Natural killer cell (primary cell): ENCODE measurements at regions not wholly inside any gene's neighbourhood (a gene's known extent, or its start where the extent isn't known, plus 50 kb on each side); places are given as distances from the start of the nearest gene placed in this dataset.

ENCODE experiments used
- ATAC-seq, 3 donors: fragments of 150-1000 bp in 2 of 3; fragments of 200-7000 bp in 1 of 3; cut with Tn5 transposase; 1 replicate in 1 of 3; 2 replicates in 2 of 3; pipeline ENCODE4 v1.10.0; 2021; ENCODE audit warnings: mild to moderate bottlenecking in 2 of 3, moderate library complexity in 2 of 3
- DNase-seq, 2 donors: peaks; one replicate each; pipeline versions ENCODE4 v3.0.0 to v3.0.0-alpha.2; 2013 to 2021; ENCODE audit warnings: mixed read lengths in 1 of 2
- H3K27ac ChIP-seq: one replicate; pipeline ENCODE4 v1.5.1; 2013; ENCODE audit warnings: mild to moderate bottlenecking, low read length
- H3K27me3 ChIP-seq: one replicate; pipeline ENCODE4 v1.6.1; 2013; ENCODE audit warnings: low read length; ENCODE audit not compliant: control insufficient read depth, insufficient read depth
- H3K36me3 ChIP-seq: one replicate; pipeline ENCODE4 v1.6.1; 2013; ENCODE audit warnings: low read length; ENCODE audit not compliant: control insufficient read depth, insufficient read depth
- H3K4me1 ChIP-seq: one replicate; pipeline ENCODE4 v1.6.1; 2013; ENCODE audit warnings: low read length; ENCODE audit not compliant: control insufficient read depth, insufficient read depth
- H3K4me3 ChIP-seq: one replicate; pipeline ENCODE4 v1.5.1; 2013; ENCODE audit warnings: low read length
- H3K9me3 ChIP-seq: one replicate; pipeline ENCODE4 v1.6.1; 2013; ENCODE audit warnings: low read length; ENCODE audit not compliant: control insufficient read depth, insufficient read depth
- H3K27ac Mint-ChIP-seq, 2 donors: one replicate each; pipeline ENCODE4 v1.8.0; 2022; ENCODE audit warnings: mild to moderate bottlenecking in 2 of 2, mixed read lengths in 2 of 2, moderate library complexity in 1 of 2
- H3K27me3 Mint-ChIP-seq, 2 donors: one replicate each; pipeline ENCODE4 v1.8.0; 2022; ENCODE audit warnings: low read depth in 2 of 2, mixed read lengths in 2 of 2
- H3K36me3 Mint-ChIP-seq: one replicate; pipeline ENCODE4 v1.8.0; 2022; ENCODE audit warnings: mixed read lengths
- H3K4me1 Mint-ChIP-seq, 2 donors: one replicate each; pipeline ENCODE4 v1.8.0; 2022; ENCODE audit warnings: mixed read lengths in 2 of 2
- H3K4me3 Mint-ChIP-seq: one replicate; pipeline ENCODE4 v1.8.0; 2022; ENCODE audit warnings: mild to moderate bottlenecking, moderate library complexity, mixed read lengths
- H3K9me3 Mint-ChIP-seq, 2 donors: one replicate each; pipeline ENCODE4 v1.8.0; 2022; ENCODE audit warnings: mixed read lengths in 2 of 2
- CTCF ChIP-seq: fragments of 200-600 bp; IDR thresholded peaks from one replicate; pipeline ENCODE4 v1.8.0; 2022; ENCODE audit warnings: antibody characterized with exemption
- WGBS: methylation state at CpG from one replicate; pipeline ENCODE4 v1.1.7; 2013; ENCODE audit warnings: missing lambda C conversion rate; ENCODE audit not compliant: insufficient coverage; 5-methylcytosine and 5-hydroxymethylcytosine counted together
- intact Hi-C: fragments of 100-400 bp; cut with micrococcal nuclease; formaldehyde crosslinking; loops from one replicate; pipeline ENCODE4 v1.14.2; 2022

GRCh38 chr1:17994046-17994445 is 113.6 kb upstream of the IGSF21 start:
- Mint-ChIP-seq H3K27me3 (peaks cover 0 to 5% of the 10 kb centered on the region in 2 donors), H3K4me3 (no peak overlapping the region), H3K4me1 (no peaks in the 10 kb centered on the region), H3K36me3 (no peaks in the 10 kb centered on the region), H3K9me3 (no peaks in the 10 kb centered on the region), H3K27ac (no peak overlapping the region)
- intact Hi-C loops = no loop called here
- Histone ChIP-seq H3K4me3 (no peak overlapping the region), H3K36me3 (no peaks in the 10 kb centered on the region), H3K4me1 (no peaks in the 10 kb centered on the region), H3K27me3 (no peaks in the 10 kb centered on the region), H3K27ac (no peak overlapping the region), H3K9me3 (no peaks in the 10 kb centered on the region)
- DNase-seq = no peak
- no peak for ATAC-seq
- WGBS = 89% methylated on average over 5 of the region's 5 CpGs
- TF ChIP-seq CTCF = no peak

DNA sequence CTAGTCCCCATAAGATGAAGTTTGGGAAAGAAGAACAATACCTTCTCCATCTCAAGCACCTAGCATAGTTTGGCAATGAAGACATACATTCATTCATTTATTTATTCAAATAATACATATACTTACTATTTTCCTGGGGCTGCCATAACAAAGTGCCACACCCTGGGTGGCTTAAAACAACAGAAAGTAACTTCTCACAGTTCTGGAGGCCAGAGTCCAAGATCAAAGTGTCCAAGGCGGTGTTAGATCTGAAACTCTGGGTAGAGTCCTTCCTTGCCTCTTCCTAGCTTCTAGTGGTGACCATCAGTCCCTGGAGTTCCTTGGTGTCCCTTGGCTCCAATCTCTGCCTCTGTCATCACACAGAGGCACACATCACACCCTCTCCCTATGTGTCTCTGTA is 112.1 kb upstream of the IGSF21 start:
- H3K4me3 ChIP-seq = no peak overlapping the region
- no peaks in the 10 kb centered on the region for H3K36me3 ChIP-seq
- H3K4me1 Mint-ChIP-seq = no peaks in the 10 kb centered on the region
- H3K27ac Mint-ChIP-seq = no peak overlapping the region
- H3K27me3 Mint-ChIP-seq = peaks cover 3 to 5% of the 10 kb centered on the region in 2 donors
- H3K27me3 ChIP-seq = no peaks in the 10 kb centered on the region
- no peaks in the 10 kb centered on the region for H3K36me3 Mint-ChIP-seq
- no peaks in the 10 kb centered on the region for H3K4me1 ChIP-seq
- H3K9me3 Mint-ChIP-seq = no peaks in the 10 kb centered on the region
- H3K4me3 Mint-ChIP-seq = no peak overlapping the region
- ATAC-seq = no peak
- H3K9me3 ChIP-seq = no peaks in the 10 kb centered on the region
- DNase-seq = no peak
- WGBS = 89% methylated on average over 1 of the region's 1 CpG
- no peak overlapping the region for H3K27ac ChIP-seq
- no peak for TF ChIP-seq CTCF
- intact Hi-C loops = no loop called here

DNA sequence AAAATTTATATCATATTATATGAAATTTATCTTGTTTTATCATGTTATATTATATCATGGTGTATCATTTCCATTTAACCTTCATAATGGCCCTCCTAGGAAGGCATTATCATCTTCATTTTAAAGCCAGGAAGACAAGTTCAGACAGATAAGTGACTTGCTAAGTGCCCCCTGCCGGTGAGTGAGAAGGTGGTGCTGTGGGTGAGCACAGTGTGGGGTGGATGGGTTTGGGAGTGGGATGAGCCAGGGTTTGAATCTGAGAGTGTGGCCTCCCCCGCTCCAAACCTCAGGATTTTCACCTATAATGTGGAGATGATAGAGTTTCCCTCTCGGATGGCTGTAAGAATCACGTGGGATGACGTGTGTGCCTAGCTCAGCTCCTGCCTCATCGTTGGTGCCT is 108.7 kb upstream of the IGSF21 start:
- H3K36me3 Mint-ChIP-seq = no peaks in the 10 kb centered on the region
- no peaks in the 10 kb centered on the region for H3K4me1 Mint-ChIP-seq
- H3K36me3 ChIP-seq = no peaks in the 10 kb centered on the region
- WGBS = 79% methylated on average over 6 of the region's 6 CpGs
- ATAC-seq = no peak
- no peaks in the 10 kb centered on the region for H3K9me3 Mint-ChIP-seq
- H3K4me3 ChIP-seq = no peak overlapping the region
- DNase-seq = no peak
- no peak for TF ChIP-seq CTCF
- H3K27me3 ChIP-seq = no peaks in the 10 kb centered on the region
- H3K27me3 Mint-ChIP-seq = peaks cover 4 to 17% of the 10 kb centered on the region in 2 donors
- no peak overlapping the region for H3K4me3 Mint-ChIP-seq
- no peak overlapping the region for H3K27ac Mint-ChIP-seq
- intact Hi-C loops = no loop called here
- H3K27ac ChIP-seq = no peak overlapping the region
- no peaks in the 10 kb centered on the region for H3K9me3 ChIP-seq
- H3K4me1 ChIP-seq = no peaks in the 10 kb centered on the region

- H3K4me3 ChIP-seq = no peak overlapping the region
- WGBS = 66% methylated on average over 3 of the region's 3 CpGs
- Mint-ChIP-seq H3K27ac (no peak overlapping the region), H3K4me1 (no peaks in the 10 kb centered on the region), H3K27me3 (peaks cover 4 to 17% of the 10 kb centered on the region in 2 donors), H3K4me3 (no peak overlapping the region), H3K9me3 (no peaks in the 10 kb centered on the region), H3K36me3 (no peaks in the 10 kb centered on the region)
- no peak overlapping the region for H3K27ac ChIP-seq
- no peaks in the 10 kb centered on the region for H3K36me3 ChIP-seq
- H3K4me1 ChIP-seq = no peaks in the 10 kb centered on the region
- H3K27me3 ChIP-seq = no peaks in the 10 kb centered on the region
- DNase-seq (no peak), ATAC-seq (no peak)
- intact Hi-C loops = no loop called here
- TF ChIP-seq CTCF = no peak
- H3K9me3 ChIP-seq = no peaks in the 10 kb centered on the region
These were observed 107.7 kb upstream of the IGSF21 start for GRCh38 chr1:17999884-18000283.
